H1 (cell line): ENCODE measurements at regions not wholly inside any gene's neighbourhood (a gene's known extent, or its start where the extent isn't known, plus 50 kb on each side); places are given as distances from the start of the nearest gene placed in this dataset.

Source experiments
- EZH2 ChIP-seq: fragments of 200-600 bp; sonication (generic); IDR thresholded peaks from 2 replicates; pipeline ENCODE4 v1.7.1; 2012; ENCODE audit warnings: low read depth, mild to moderate bottlenecking, moderate library complexity, low read length, inconsistent platforms; ENCODE audit not compliant: severe bottlenecking
- HDAC2 ChIP-seq, 2 experiments: fragments of 300-600 bp in 1 of 2; sonication (generic) in 1 of 2; IDR thresholded peaks; 2 replicates each; pipeline ENCODE4 v1.6.1; 2011 to 2012; ENCODE audit warnings: low read depth in 2 of 2, low read length in 2 of 2, mild to moderate bottlenecking in 2 of 2, moderate library complexity in 2 of 2, borderline replicate concordance in 1 of 2, inconsistent platforms in 1 of 2
- POLR2A ChIP-seq, 2 experiments: IDR thresholded peaks; 1 replicate in 1 of 2; 2 replicates in 1 of 2; pipeline ENCODE4 v1.6.1; 2011; ENCODE audit warnings: low read depth in 2 of 2, low read length in 2 of 2, mild to moderate bottlenecking in 2 of 2; ENCODE audit errors: control extremely low read depth in 1 of 2
- POU5F1 ChIP-seq: IDR thresholded peaks from 2 replicates; pipeline ENCODE4 v1.6.1; 2011; ENCODE audit warnings: low read depth, mild to moderate bottlenecking, low read length, moderate library complexity
- RAD21 ChIP-seq, 2 experiments: IDR thresholded peaks in 1 of 2; conservative IDR thresholded peaks in 1 of 2; 2 replicates each; pipeline ENCODE4 v1.6.1; 2011; ENCODE audit warnings: low read depth in 2 of 2, low read length in 2 of 2, improper control_type of control experiment in 1 of 2, inconsistent platforms in 1 of 2, mild to moderate bottlenecking in 1 of 2, moderate library complexity in 1 of 2
- RXRA ChIP-seq: IDR thresholded peaks from 2 replicates; pipeline ENCODE4 v1.6.1; 2011; ENCODE audit warnings: low read depth, mild to moderate bottlenecking, low read length, moderate library complexity; ENCODE audit not compliant: insufficient read depth
- SAP30 ChIP-seq: fragments of 300-600 bp; sonication (generic); IDR thresholded peaks from 2 replicates; pipeline ENCODE4 v1.7.1; 2012; ENCODE audit warnings: low read length, moderate library complexity, mild to moderate bottlenecking, inconsistent platforms; ENCODE audit not compliant: insufficient read depth, insufficient replicate concordance
- SIX5 ChIP-seq: IDR thresholded peaks from 2 replicates; pipeline ENCODE4 v1.6.1; 2011; ENCODE audit warnings: mild to moderate bottlenecking, low read depth, low read length
- SUZ12 ChIP-seq: fragments of 200-600 bp; sonication (generic); IDR thresholded peaks from 2 replicates; pipeline ENCODE4 v1.6.1; 2012; ENCODE audit warnings: mild to moderate bottlenecking, inconsistent platforms, low read length, moderate library complexity, mixed read lengths
- YY1 ChIP-seq: IDR thresholded peaks from 2 replicates; pipeline ENCODE4 v1.6.1; 2011; ENCODE audit warnings: low read depth, mild to moderate bottlenecking, low read length
- TF ChIP-seq, protein P1 (sequence below): IDR thresholded peaks from 2 replicates; pipeline ENCODE4 v1.6.1; 2012; ENCODE audit warnings: inconsistent platforms

DNA sequence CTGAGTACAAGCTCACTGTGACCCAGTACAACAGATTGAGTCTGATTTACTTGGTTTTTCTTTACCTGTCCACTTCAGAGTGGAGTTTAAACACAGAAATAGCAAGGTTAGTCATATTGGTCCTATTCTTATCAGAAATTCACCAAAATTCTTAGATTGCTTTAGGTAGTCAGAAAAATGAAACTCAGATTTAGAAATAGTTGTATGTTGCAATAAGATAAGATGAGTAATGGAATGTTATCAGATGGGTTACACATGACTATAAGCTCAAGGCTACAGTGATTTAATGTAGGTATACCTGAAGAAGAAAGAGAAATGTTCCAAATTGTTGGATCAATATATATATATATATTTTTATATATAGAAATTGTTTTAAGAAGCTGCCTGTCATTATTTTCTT, 524.1 kb downstream of the LRFN5 start (continued):
- TF ChIP-seq SIX5 (no peak), YY1 (no peak), EZH2 (no peak), POU5F1 (no peak), HDAC2 (IDR thresholded peaks at IDR 0.05; ENCODE audit: borderline replicate concordance in 1 of 2, low read depth in 2 of 2, low read length in 2 of 2) (no peak), RAD21 (IDR thresholded peaks at IDR 0.05 in 1 of 2, conservative IDR thresholded peaks at IDR 0.05 in 1 of 2; ENCODE audit: low read depth in 2 of 2, low read length in 2 of 2) (no peak), SUZ12 (no peak), POLR2A (IDR thresholded peaks at IDR 0.05; ENCODE audit: control extremely low read depth in 1 of 2, low read depth in 2 of 2, low read length in 2 of 2) (no peak), SAP30 (no peak), RXRA (no peak)
- TF ChIP-seq, protein P1, sequence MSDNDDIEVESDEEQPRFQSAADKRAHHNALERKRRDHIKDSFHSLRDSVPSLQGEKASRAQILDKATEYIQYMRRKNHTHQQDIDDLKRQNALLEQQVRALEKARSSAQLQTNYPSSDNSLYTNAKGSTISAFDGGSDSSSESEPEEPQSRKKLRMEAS: no peak
